ENCODE measurements at regions not wholly inside any gene's neighbourhood (a gene's known extent, or its start where the extent isn't known, plus 50 kb on each side); places are given as distances from the start of the nearest gene placed in this dataset.
A peak's percentile ranks its signal among the peaks of the same experiment; 100 is the strongest.

DNA sequence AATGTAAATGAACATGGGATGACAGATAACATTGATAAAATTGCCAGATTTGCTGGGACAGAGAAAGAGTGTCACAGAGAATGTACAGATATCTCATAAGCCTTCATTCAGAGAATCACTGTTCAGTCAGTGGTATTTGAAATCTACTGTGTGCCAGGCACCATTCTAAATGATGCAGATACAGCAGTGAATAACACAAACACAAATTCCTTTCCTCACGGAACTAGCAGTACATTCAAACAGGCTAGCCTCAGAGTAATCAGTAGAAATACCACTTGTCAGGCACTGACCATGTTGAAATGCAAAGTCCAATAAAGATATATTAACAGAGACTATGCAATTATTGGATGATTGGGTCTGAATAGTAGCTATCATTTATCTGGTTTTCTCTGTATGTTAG lies 211.0 kb downstream of the RDH14 start:
- Histone ChIP-seq H3K27ac (no peak overlapping the region), H3K4me1 (replicated peaks in 1 of 2) (no peaks in the 10 kb centered on the region), H3K9me3 (replicated peaks in 1 of 3) (no peaks in the 10 kb centered on the region), H3K27me3 (no peaks in the 10 kb centered on the region), H3K36me3 (replicated peaks in 1 of 2) (no peaks in the 10 kb centered on the region), H3K4me3 (no peak overlapping the region)
- 67 to 82% (median 75%) methylated on average over 1 of the region's 1 CpG for WGBS, 4 donors
- no peak for DNase-seq
- intact Hi-C loops (cut with DNase I): no loop called here
- TF ChIP-seq POLR2A (IDR thresholded peaks at IDR 0.05) (no peak), CTCF (IDR thresholded peaks at IDR 0.05) (no peak)

GRCh38 chr2:18346874-18347273 lies 213.6 kb downstream of the RDH14 start:
- Histone ChIP-seq H3K9me3 (replicated peaks in 1 of 3) (no peaks in the 10 kb centered on the region), H3K27me3 (no peaks in the 10 kb centered on the region), H3K27ac (no peak overlapping the region), H3K36me3 (replicated peaks in 1 of 2) (no peaks in the 10 kb centered on the region), H3K4me3 (no peak overlapping the region), H3K4me1 (replicated peaks in 1 of 2) (no peaks in the 10 kb centered on the region)
- intact Hi-C loops (cut with DNase I): no loop called here
- WGBS, 4 donors: 79 to 88% (median 81%) methylated on average over 3 of the region's 3 CpGs
- DNase-seq: no peak
- TF ChIP-seq POLR2A (IDR thresholded peaks at IDR 0.05): no peak
- TF ChIP-seq CTCF (IDR thresholded peaks at IDR 0.05): no peak

- Histone ChIP-seq H3K9me3 (replicated peaks in 1 of 3) (no peaks in the 10 kb centered on the region), H3K27ac (no peak overlapping the region), H3K4me3 (no peak overlapping the region), H3K4me1 (replicated peaks in 1 of 2) (no peaks in the 10 kb centered on the region), H3K27me3 (no peaks in the 10 kb centered on the region), H3K36me3 (replicated peaks in 1 of 2) (no peaks in the 10 kb centered on the region)
- 56 to 66% (median 65%) methylated on average over 3 of the region's 3 CpGs for WGBS, 4 donors
- DNase-seq: peak in 2 of 7 donors; percentile 3 to 15
- no peak for TF ChIP-seq POLR2A (IDR thresholded peaks at IDR 0.05)
- TF ChIP-seq CTCF (IDR thresholded peaks at IDR 0.05): no peak
- intact Hi-C loops (cut with DNase I): no loop called here
Measured at GRCh38 chr2:18346344-18346743, 214.1 kb downstream of the RDH14 start.

DNA sequence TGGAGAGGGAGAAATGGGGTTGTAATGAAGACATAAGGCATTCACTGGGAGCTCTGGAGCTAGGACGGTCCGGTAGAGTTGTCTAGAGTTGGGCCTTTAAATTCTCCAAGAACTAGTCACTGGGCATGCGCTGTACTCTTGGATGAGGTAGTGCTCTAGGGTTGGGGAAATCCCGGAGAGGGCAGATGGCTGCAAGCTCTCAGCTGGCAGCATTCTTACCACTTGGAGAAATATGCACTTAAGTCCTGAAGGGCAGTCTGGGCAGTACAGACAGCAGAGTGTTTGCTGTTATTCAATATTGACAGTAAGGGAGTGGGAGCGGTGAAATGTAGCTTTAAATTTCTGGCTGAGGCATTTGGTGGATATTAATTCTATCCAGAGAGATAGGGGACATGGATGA lies 214.6 kb downstream of the RDH14 start:
- Histone ChIP-seq H3K9me3 (replicated peaks in 1 of 3) (no peaks in the 10 kb centered on the region), H3K27ac (no peak overlapping the region), H3K4me1 (replicated peaks in 1 of 2) (no peaks in the 10 kb centered on the region), H3K4me3 (no peak overlapping the region), H3K27me3 (no peaks in the 10 kb centered on the region), H3K36me3 (replicated peaks in 1 of 2) (no peaks in the 10 kb centered on the region)
- DNase-seq: no peak
- TF ChIP-seq CTCF (IDR thresholded peaks at IDR 0.05) (no peak), POLR2A (IDR thresholded peaks at IDR 0.05) (no peak)
- 89 to 95% (median 94%) methylated on average over 5 of the region's 5 CpGs for WGBS, 4 donors
- intact Hi-C loops (cut with DNase I): no loop called here
